SK-N-MC (cell line): ENCODE measurements at regions not wholly inside any gene's neighbourhood (a gene's known extent, or its start where the extent isn't known, plus 50 kb on each side); places are given as distances from the start of the nearest gene placed in this dataset.

Source experiments
- EZH2 ChIP-seq: fragments of 200-600 bp; sonication (generic); IDR thresholded peaks from one replicate; pipeline ENCODE4 v1.6.1; 2017; ENCODE audit warnings: antibody characterized with exemption
- FOXP2 ChIP-seq: optimal IDR thresholded peaks from 2 replicates; pipeline ENCODE3; 2011; ENCODE audit warnings: mild to moderate bottlenecking, moderate library complexity; ENCODE audit not compliant: insufficient read depth; ENCODE audit errors: extremely low read length, control extremely low read depth
- POLR2AphosphoS5 ChIP-seq: IDR thresholded peaks from 2 replicates; pipeline ENCODE4 v1.6.1; 2012; ENCODE audit warnings: mild to moderate bottlenecking, low read depth, low read length, borderline replicate concordance

- TF ChIP-seq EZH2, result no peak
- TF ChIP-seq POLR2AphosphoS5, result no peak
- no peak for TF ChIP-seq FOXP2
Observed at GRCh38 chr15:60130821-60131220, 126.7 kb downstream of the FOXB1 start.
